ENCODE measurements at regions not wholly inside any gene's neighbourhood (a gene's known extent, or its start where the extent isn't known, plus 50 kb on each side); places are given as distances from the start of the nearest gene placed in this dataset.

DNA sequence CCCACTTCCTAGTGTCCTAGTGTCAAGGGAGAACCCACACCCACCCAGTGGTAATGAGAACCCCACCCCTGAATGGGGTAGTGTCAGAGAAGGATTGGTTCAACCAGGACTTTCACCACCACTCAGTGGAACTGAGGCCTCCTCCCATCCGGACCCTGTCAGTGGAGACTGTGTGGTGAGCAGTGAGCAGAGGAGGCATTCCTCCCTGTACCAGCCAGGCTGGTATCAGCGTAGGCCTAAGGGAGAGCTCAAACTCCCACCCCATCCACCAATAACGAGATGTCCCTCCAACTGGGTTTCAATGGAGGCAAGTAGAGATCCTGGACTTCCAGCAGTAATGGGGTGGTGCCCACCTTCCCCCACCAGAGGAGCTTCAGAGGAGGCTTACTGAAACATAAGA lies 1171.4 kb downstream of the TBC1D22A start:
- Histone ChIP-seq H3K14ac (replicated peaks; ENCODE audit: low read depth, low read length) (no peak overlapping the region), H3K9me3 (ENCODE audit: control insufficient read depth, insufficient read depth, low read length) (peaks cover 34% of the 10 kb centered on the region), H3K27ac (ENCODE audit: insufficient read depth, low read length) (no peak overlapping the region), H3K18ac (ENCODE audit: low read depth, low read length) (no peak overlapping the region), H4K91ac (ENCODE audit: insufficient read depth, low read depth, low read length) (no peak overlapping the region), H3K9ac (ENCODE audit: low read depth, low read length) (no peak overlapping the region), H2AFZ (replicated peaks; ENCODE audit: low read length, poor library complexity) (no peak overlapping the region), H2AK9ac (replicated peaks; ENCODE audit: low read depth, low read length, poor library complexity) (no peak overlapping the region), H3K23ac (ENCODE audit: low read depth, low read length) (no peak overlapping the region), H3K27me3 (ENCODE audit: control insufficient read depth, insufficient read depth, low read length) (no peaks in the 10 kb centered on the region), H3K4ac (ENCODE audit: low read depth, low read length) (no peak overlapping the region), H3K4me3 (ENCODE audit: insufficient read depth, low read depth, low read length) (no peak overlapping the region), H2BK120ac (ENCODE audit: low read depth, low read length) (no peak overlapping the region), H3K4me2 (ENCODE audit: low read depth, low read length) (no peak overlapping the region), H2BK5ac (ENCODE audit: low read depth, low read length, poor library complexity, severe bottlenecking) (no peak overlapping the region), H3K4me1 (ENCODE audit: control insufficient read depth, insufficient read depth, low read length) (no peaks in the 10 kb centered on the region), H3K79me1 (ENCODE audit: low read depth in 1 of 2, low read length in 2 of 2) (no peaks in the 10 kb centered on the region), H3K36me3 (ENCODE audit: control insufficient read depth, insufficient read depth, low read length) (no peaks in the 10 kb centered on the region), H4K20me1 (ENCODE audit: insufficient read depth, low read length) (no peaks in the 10 kb centered on the region), H3K9me1 (ENCODE audit: insufficient read depth, low read length) (no peaks in the 10 kb centered on the region), H2AK5ac (ENCODE audit: low read depth, low read length) (no peak overlapping the region), H4K5ac (ENCODE audit: low read depth, low read length) (no peak overlapping the region), H2BK15ac (ENCODE audit: low read depth, low read length) (no peak overlapping the region), H2BK20ac (ENCODE audit: low read depth, low read length) (no peak overlapping the region), H4K8ac (ENCODE audit: low read depth in 2 of 2, low read length in 2 of 2) (no peak overlapping the region), H3K56ac (ENCODE audit: extremely low read depth, insufficient read depth, low read length) (no peak overlapping the region)
- ChIA-PET CTCF (no interaction called here), POLR2A (ENCODE audit: unreplicated experiment) (no interaction called here)
- in situ Hi-C loops (cut with MboI; ENCODE audit: low sequenced_read_pairs) (no loop called here), intact Hi-C loops (cut with micrococcal nuclease) (no loop called here), dilution Hi-C loops (cut with HindIII; ENCODE audit: low sequenced_read_pairs, unreplicated experiment) (no loop called here)
- TF ChIP-seq FOS (IDR thresholded peaks at IDR 0.05; ENCODE audit: low read depth, low read length) (no peak), SMC3 (IDR thresholded peaks at IDR 0.05; ENCODE audit: low read depth, low read length) (no peak)
- WGBS, 2 experiments (ENCODE audit: extremely low coverage in 2 of 2, insufficient read length in 1 of 2), result no CpG with 5 or more reads among the region's 3 CpGs
- DNase-seq, result no peak
- BruUV-seq (replicated peaks), result no TSS peak
- no peak for ATAC-seq (ENCODE audit: low read depth)

Measured in IMR-90 (cell line).